SK-N-SH treated with all-trans-retinoic acid at 6 μM for 48 hours (cell line): ENCODE measurements at regions not wholly inside any gene's neighbourhood (a gene's known extent, or its start where the extent isn't known, plus 50 kb on each side); places are given as distances from the start of the nearest gene placed in this dataset.

ENCODE experiments used
- ARNTL ChIP-seq: fragments of 450-650 bp; formaldehyde crosslinking; IDR thresholded peaks from 2 replicates; pipeline ENCODE4 v1.5.0; 2020; ENCODE audit warnings: low read depth, mild to moderate bottlenecking, moderate library complexity, borderline replicate concordance
- GLIS3 ChIP-seq: fragments of 250-450 bp; sonication (Bioruptor Pico); IDR thresholded peaks from 2 replicates; pipeline ENCODE4 v1.5.0; 2020; ENCODE audit warnings: mild to moderate bottlenecking, moderate library complexity
- ISL1 ChIP-seq: fragments of 250-450 bp; sonication (Bioruptor Pico); IDR thresholded peaks from 2 replicates; pipeline ENCODE4 v2.1.2; 2022; ENCODE audit warnings: mild to moderate bottlenecking, moderate library complexity
- PATZ1 ChIP-seq: fragments of 250-450 bp; sonication (Bioruptor Pico); IDR thresholded peaks from 2 replicates; pipeline ENCODE4 v1.8.0; 2020; ENCODE audit warnings: mild to moderate bottlenecking, moderate library complexity, borderline replicate concordance
- SNAI2 ChIP-seq: fragments of 250-450 bp; sonication (Bioruptor Pico); IDR thresholded peaks from 2 replicates; pipeline ENCODE4 v1.5.0; 2020; ENCODE audit warnings: mild to moderate bottlenecking, moderate library complexity
- TCF4 ChIP-seq: fragments of 250-450 bp; sonication (Bioruptor Pico); IDR thresholded peaks from 2 replicates; pipeline ENCODE4 v1.8.0; 2021; ENCODE audit warnings: mild to moderate bottlenecking, moderate library complexity, borderline replicate concordance
- TOX ChIP-seq: fragments of 250-450 bp; sonication (Bioruptor Pico); IDR thresholded peaks from 2 replicates; pipeline ENCODE4 v1.8.0; 2021; ENCODE audit warnings: mild to moderate bottlenecking, moderate library complexity, borderline replicate concordance
- TSHZ2 ChIP-seq: fragments of 250-450 bp; sonication (Bioruptor Pico); IDR thresholded peaks from 2 replicates; pipeline ENCODE4 v1.5.0; 2020; ENCODE audit warnings: mild to moderate bottlenecking, moderate library complexity
- ZFP3 ChIP-seq: fragments of 250-450 bp; sonication (Bioruptor Pico); IDR thresholded peaks from 2 replicates; pipeline ENCODE4 v1.5.0; 2020; ENCODE audit warnings: mild to moderate bottlenecking, moderate library complexity
- ZFP30 ChIP-seq: fragments of 450-650 bp; formaldehyde crosslinking; IDR thresholded peaks from 2 replicates; pipeline ENCODE4 v1.5.0; 2022; ENCODE audit warnings: mild to moderate bottlenecking, moderate library complexity
- ZNF8 ChIP-seq: fragments of 450-650 bp; formaldehyde crosslinking; IDR thresholded peaks from 2 replicates; pipeline ENCODE4 v1.5.0; 2020; ENCODE audit warnings: mild to moderate bottlenecking, moderate library complexity
- TF ChIP-seq, protein P1 (sequence below): fragments of 250-450 bp; sonication (Bioruptor Pico); IDR thresholded peaks from 2 replicates; pipeline ENCODE4 v1.5.1; 2020; ENCODE audit warnings: low read depth, mild to moderate bottlenecking, moderate library complexity

DNA sequence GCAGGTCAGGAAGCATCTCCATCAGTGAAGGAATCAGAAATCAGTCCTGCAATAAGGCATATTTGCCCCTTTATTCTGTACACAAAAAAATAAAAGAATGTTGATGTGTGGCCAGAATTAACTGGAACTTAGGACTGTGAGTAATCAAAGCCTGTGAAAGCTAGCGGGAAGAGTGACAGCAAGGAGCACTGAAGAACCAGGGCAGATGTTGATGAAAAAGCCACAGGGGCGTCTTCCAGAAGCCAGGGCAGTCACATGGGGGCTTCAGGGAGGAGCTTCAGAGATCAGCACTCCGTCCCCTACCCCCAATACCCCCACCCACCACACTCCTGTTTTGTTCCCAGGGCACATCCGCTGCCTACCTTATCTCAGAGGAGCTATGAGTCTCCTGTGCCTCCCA, 502.8 kb downstream of the AJAP1 start:
- TF ChIP-seq ZFP3 (CRISPR knock-in tag) (no peak), TCF4 (CRISPR knock-in tag) (no peak), PATZ1 (no peak), ZFP30 (CRISPR knock-in tag) (no peak), TOX (CRISPR knock-in tag) (no peak), ZNF8 (CRISPR knock-in tag) (no peak), GLIS3 (no peak), TSHZ2 (no peak), ISL1 (CRISPR knock-in tag) (no peak), ARNTL (CRISPR knock-in tag) (no peak), SNAI2 (CRISPR knock-in tag) (no peak)
- TF ChIP-seq, protein P1, sequence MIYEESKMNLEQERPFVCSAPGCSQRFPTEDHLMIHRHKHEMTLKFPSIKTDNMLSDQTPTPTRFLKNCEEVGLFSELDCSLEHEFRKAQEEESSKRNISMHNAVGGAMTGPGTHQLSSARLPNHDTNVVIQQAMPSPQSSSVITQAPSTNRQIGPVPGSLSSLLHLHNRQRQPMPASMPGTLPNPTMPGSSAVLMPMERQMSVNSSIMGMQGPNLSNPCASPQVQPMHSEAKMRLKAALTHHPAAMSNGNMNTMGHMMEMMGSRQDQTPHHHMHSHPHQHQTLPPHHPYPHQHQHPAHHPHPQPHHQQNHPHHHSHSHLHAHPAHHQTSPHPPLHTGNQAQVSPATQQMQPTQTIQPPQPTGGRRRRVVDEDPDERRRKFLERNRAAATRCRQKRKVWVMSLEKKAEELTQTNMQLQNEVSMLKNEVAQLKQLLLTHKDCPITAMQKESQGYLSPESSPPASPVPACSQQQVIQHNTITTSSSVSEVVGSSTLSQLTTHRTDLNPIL (CRISPR knock-in tag) = no peak
